ENCODE measurements at regions not wholly inside any gene's neighbourhood (a gene's known extent, or its start where the extent isn't known, plus 50 kb on each side); places are given as distances from the start of the nearest gene placed in this dataset.

DNA sequence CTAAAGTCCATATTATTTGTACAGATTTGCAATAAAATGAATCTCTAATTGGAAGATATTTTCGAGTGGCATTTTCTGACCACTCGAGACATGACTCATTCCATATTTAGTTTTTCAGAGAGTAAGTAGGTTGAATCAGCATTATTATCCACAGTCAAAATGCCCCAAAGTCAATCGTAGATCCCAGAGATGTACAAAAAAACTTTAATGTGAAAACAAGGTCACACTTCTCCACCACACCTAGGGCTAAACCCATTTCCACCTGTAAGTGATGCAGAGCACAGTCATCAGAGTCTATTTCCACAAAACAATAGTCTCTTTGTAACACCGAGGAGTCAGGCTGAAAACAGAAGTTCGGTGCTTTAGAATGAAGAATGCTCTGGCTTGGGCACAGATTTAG lies 117.1 kb upstream of the TENM3 start:
- no peak for DNase-seq (ENCODE audit: low read depth in 4 of 4, low spot score in 3 of 4)

DNA sequence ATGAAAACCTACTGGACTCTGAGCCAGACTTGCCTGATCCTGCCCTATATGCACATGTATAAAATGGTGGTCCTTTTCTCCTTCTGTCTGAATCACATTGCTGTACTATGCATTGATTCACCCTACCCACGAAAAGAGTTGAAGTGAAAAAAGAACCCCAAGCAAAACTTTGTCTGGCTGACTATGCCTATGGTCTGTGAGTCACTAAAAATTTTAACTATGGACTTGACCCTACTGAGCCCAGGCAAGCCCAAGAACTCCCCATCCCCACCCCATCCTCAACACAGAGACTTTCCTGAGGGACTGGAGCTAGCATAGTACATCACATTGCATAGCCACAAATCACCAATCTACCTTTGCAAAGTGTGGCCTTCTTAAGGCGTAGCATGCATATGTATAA lies 116.6 kb upstream of the TENM3 start:
- no peak for DNase-seq (ENCODE audit: low read depth in 4 of 4, low spot score in 3 of 4)

DNA sequence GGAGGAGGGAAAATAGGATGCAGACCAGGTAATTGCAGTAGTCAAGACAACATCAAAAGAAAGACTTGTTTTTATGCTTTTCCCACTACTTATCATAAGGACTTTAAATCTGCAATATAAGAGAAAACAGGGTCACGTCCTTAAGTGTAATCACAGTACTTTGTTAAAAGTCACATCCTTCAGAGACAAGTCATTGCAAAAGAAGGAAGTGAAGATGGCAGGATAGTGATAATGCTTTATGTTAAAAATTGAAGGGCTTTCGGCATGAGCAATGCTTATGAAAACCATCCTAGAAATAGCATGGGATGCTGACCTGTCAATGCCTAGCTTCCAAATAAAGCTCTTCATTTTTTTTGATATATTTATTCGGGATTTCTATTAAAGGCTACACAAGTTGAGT lies 110.2 kb upstream of the TENM3 start:
- no peak for DNase-seq (ENCODE audit: low read depth in 4 of 4, low spot score in 3 of 4)

DNA sequence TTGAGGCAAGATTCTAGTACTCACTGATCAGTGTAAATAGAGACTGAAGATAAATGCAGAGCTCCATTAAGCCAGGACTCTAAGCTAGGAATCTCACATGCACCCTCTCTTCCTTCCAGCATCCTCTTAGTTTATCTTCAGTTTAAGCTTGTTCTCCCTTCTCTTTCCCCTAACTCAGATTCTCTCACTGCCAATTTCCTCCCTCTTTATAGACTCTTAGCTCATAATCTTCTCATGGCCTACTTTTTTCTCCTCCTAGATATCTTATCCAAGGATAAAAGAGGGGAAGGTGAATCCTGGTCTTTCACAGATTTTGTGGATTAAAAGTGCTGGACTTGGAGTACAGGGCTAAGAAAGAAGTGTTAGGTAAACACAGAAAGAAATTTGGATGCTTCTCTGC lies 108.9 kb upstream of the TENM3 start:
- no peak for DNase-seq (ENCODE audit: low read depth in 4 of 4, low spot score in 3 of 4)

DNA sequence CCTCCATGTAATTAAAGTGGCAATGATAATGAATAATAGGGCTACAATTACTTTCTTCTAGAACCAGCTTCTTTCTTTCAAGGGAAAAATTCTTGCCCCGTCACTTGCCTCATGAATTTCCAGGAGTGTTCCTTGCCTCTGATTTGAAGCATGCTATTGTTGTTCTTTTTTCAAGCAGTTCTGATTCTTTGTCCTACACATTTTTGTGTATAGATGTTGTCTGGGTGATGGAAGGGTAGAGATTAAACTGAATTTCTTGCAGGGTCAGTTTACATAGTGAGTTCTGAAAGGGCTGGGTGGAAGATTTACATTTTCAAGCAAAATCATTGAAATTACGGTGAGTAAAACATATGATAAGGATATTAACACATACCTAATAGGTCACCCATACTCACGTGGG lies 107.0 kb upstream of the TENM3 start:
- DNase-seq (ENCODE audit: low read depth in 4 of 4, low spot score in 3 of 4) = no peak

DNA sequence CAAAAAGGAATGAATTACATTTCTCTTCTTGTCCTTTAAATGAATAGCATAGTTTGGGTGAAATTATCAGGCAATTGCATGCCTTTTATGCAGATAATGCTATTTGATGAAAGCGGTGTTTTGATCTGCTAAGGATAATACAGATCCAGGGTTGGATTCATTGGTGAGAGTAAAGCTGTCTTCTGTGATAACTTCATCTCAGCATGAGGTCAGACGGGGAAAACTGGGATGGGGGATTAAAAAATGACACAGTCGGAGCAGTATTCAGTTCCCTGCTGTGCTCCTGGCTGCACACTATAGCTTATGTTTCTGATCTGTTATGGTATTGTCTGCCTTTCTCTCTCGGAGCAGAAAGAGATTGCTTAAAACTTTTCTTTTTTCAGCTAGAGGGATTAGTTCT lies 105.9 kb upstream of the TENM3 start:
- DNase-seq (ENCODE audit: low read depth in 4 of 4, low spot score in 3 of 4) = no peak

DNA sequence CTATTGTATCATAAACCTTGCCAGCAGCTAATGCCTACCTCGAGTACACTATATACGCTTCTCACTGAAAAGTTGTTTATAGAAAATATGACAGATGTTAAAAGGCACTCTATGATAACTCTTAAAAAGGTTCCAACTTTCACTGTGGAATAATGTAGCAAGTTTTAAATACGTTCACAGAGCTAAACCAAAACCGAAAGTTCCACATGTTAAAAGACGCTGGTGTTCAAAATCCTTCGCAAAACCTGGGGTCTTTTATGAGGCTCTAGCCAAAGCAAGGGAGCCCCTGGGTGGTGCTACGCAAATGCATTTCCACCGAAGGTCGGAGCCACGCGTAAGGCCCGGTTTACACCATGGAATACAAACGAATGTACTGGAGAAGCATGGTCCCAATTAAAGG lies 103.7 kb upstream of the TENM3 start:
- DNase-seq (ENCODE audit: low read depth in 4 of 4, low spot score in 3 of 4) = no peak

DNA sequence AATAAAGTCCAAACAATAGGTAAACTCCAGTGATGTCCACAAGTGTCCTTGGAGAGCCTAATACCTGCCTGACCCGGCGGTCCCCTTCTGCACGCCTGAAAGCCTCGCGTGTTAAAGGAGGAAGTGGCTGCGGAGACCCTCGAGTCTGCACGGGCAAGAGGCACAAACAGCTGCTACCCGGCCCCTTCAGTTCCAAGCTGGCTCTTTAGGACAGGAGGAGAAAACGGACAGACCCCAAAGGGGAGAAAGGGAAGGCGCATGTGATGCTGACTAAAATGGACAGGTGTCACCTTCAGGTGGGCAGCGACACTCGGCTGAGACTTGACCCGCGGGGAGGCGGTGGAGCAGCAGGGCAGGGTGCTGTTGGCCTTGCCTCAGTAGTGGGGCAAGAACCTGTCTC lies 102.7 kb upstream of the TENM3 start:
- no peak for DNase-seq (ENCODE audit: low read depth in 4 of 4, low spot score in 3 of 4)

DNA sequence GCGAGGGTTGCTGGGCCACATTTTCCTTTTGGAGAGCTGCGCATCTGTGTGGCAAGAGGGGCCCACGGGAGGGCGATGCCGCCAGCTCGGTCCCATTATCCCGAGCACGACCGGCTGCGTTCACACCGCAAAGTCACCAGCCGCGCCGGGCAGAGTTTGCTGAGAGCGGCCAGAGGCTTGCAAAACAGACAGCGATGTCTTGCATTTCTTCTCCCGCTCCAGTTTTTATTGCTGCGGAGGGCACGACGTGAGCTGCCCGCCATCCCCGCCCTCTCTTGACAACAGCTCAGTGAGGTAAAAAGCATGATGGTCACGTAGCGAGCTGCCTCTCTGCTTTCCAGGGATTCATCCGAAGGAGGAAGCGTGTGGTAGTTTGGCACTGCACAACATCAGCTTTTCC lies 102.1 kb upstream of the TENM3 start:
- DNase-seq (ENCODE audit: low read depth in 4 of 4, low spot score in 3 of 4) = peak in 1 of 4 donors; percentile 8

DNA sequence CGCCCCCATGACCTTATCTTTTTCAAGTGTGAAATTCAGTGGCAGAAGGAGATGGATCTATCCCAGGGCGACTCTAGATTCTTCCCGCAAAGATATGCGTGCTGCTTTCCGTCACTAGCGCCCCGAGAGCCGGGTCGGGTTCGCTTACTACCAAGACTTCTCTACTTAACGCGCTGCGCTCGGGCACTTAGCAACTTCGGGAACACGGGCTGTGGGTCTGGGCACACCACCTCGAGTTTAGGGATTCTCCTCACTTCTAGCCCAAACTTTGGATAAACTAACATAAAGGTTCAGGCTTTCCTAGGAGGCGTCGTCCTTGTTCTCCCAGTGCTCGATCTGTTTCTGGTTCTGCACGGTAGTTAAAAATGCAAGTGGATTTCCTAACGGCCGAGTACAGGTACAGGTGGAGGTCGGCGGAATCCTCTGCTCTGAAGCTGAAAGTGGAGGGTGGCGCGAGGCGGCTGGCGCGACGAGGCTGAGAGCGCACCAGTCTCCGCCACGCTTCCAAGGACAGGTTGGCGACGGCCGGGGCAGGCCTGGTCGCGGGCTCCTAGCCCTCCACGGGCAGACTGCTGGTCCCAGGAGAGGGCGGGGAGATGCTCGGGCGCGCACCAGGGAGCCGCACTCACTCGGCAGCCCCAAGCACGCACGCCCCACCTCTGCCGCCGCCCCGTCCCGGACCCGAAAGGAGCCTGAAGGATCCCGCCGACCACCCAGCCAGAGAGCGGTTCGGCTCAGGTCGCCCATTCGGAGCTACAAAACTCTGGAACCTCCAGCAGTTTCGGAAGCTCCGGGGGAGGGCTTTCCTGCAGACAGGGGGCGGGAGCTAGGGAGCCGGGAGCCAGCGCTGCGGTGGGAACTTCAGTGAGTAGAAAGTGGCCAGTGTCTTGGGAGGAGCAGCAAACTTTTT lies 100.8 kb upstream of the TENM3 start:
- DNase-seq (ENCODE audit: low read depth in 4 of 4, low spot score in 3 of 4) = peak in 2 of 4 donors; percentile 15 to 31

DNA sequence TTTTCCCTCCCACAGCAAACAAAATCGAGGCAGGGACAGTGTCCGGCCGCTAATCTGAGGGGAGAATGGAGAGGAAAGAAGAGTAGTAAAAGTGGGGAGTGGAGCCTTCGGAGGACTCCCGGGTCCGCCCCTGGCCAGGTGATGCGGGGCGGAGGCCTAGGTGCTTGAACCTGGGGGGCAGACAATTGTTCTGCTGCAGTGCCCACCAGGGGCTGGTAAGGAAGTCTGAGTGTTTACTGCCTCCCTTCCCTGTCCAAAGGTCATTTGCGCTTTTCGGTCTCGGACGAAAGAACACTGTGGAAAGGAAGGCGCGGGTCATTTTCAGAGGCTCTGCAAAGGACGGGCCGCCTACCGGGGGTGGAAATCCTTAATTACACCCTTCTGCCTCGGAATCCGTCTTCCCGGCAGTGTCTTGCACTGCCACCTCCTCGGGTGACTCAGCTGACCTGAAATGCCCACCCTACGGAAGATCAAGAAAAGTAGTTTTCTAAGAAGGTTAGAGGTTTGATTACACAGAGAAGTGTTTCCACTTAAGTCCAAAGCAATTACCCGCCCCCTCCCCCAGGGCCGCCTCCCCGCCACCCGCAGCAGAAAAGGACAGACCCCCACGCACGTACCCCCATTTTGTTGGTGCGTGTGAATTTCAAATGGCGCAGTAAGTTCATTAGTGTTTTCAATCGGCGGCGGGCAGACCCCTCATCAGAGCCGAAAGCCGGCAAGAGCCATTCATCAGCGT lies 99.9 kb upstream of the TENM3 start:
- DNase-seq (ENCODE audit: low read depth in 4 of 4, low spot score in 3 of 4) = peak in 2 of 4 donors; percentile 18 to 31

DNA sequence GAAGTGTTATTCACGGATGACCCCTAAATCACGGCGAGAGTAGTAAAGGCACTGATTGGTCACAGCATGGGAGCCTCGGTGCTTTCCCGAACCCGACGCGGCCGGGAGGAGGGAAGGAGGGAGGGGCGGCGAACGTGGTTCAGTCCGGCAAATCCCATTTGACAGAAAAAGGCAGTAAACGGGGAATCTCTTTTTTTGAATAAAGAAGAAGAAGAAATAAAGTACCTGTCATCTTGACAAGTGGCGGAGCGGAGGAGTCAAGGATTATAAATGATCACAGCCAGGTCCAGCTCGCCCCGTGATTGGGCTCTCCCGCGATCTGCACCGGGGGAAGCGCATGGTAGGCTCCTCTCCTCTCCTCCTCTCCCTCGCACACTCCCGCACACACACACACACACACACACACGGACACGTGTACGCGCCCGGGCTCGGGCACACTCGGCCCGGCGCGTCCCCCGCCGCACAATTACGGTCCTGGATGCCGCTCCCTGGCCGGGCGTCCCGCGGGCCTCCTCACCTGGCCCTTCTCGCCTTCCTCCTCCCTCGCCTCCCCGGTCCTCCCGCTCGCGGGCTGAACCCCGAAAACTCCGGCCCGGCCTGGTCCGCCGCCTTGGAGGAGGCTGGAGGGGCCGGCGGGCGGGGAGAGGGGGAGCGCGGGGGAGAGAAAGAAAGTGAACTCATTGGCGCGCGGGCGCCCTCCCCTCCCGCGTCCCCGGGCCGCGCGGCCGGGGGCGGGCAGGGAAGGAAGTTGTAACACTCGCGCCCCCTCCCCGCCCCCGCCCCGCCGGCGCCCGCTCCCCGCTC lies 99.2 kb upstream of the TENM3 start:
- DNase-seq (ENCODE audit: low read depth in 4 of 4, low spot score in 3 of 4) = peak in 2 of 4 donors; percentile 44 to 61

DNA sequence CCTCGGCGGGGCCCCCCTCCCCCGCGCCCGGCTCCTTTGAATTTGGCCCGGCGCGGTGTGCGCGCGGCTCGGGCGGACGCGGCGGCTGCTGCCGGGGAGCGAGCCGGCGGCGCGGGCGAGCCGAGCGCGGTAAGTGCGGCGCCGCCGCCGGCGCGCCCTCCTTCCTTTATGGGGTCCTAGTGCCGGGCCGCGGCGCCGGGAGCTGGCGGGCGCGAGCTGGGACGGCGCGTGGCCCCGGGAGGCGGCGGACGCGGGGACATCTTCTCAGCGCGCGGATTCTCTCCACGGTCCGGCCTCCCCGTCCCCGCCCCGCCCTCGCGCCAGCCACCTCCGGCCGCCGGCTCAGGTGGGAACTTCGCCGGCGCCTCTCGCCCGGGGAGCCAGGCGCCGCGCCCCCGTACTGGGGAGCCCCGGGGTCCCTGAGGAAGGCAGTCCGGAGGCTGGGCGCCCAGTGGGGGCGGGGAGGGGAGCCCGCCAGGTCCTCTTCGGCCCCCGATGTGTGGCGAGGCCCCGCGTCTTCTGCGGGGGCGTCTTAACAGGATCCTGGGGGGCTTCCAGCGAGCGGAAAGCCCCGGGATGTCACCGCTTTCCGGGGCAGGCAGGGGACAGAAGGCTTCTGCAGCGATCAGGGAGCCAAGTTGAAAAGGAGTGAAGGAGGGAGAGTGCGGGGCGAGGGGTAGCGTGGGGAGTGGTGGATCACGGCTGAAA lies 98.4 kb upstream of the TENM3 start:
- peak in 1 of 4 donors; percentile 12 for DNase-seq (ENCODE audit: low read depth in 4 of 4, low spot score in 3 of 4)

DNA sequence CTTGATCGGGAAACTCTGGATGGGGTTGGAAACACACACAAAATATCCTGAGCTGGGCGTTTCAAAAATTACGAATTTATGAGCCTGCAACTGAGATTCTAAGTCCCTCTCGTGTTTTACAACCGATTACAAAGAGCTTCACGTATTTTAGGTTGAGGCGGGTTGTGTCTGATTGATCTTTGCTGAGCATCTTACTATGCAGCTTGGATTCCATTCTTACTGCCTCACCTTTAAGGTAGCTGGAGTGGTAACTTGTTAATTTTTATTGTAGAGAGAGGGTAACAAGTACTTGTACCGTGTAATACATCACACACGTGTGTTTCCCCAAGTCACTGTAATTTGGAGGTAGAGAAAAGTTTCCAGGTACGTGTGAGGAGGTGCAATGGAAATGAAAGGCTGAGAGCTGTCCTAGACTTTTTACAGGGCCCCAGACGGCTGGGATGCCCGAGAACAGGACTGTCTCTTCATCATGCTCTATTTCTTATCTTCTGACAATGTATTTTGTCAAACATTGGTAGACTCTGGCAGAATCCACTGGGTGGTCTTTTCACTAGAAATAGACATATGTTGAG lies 97.8 kb upstream of the TENM3 start:
- DNase-seq (ENCODE audit: low read depth in 4 of 4, low spot score in 3 of 4) = peak in 1 of 4 donors; percentile 12

DNA sequence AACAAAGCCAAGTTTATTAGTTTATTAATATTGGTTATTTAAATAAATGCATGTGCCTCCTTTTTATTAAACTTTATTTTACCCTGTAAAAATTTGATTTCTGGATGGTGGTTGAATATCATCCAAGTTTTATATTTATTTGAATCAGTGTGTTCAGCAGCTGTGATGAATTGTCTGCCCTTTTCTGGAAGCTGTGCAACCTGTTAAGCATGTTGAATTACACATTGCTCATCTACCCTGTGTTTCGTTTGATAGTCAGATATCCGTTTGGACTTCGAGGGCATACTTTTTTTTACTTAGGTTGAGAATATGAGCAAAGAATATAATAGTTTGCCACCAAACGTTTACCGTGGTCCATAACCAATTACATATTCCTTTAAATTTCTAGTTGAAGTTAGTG lies 95.8 kb upstream of the TENM3 start:
- no peak for DNase-seq (ENCODE audit: low read depth in 4 of 4, low spot score in 3 of 4)

DNA sequence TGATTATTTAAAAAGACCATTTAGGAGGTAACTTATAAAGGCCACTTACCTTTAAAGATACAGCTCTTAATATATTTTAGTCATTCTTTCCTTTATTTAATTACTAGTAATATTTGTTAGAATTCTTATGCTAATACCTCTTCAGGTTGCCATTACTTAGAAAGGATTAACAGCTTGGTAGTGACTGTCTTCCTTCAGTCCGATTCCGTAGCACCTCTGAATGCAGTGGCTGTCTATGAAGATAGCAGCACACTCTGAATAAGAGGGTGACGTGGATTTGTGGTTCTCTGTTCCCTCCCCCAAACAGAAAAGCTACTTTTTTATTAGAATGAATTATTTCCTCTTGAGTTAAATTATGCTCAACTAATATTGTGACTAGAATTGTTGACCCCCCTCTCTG lies 92.6 kb upstream of the TENM3 start:
- no peak for DNase-seq (ENCODE audit: low read depth in 4 of 4, low spot score in 3 of 4)

DNA sequence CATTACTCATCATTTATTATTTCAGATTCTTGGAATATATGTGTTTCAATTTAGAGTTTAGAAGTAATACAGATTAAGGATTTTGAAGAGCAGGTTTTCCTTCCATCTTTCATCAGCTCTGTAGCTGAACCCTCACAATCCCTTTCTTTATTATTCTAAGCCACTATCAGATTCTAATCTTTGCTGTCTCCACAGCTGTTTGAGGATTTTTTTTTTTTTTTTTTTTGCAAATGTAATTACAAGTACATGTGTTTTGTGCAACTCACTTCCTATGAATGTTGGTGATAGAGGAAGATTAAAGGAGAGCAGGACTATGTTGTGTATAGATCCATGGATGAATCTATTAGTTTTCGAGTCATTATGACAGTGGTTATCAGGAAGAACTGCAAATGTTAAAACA lies 87.4 kb upstream of the TENM3 start:
- DNase-seq (ENCODE audit: low read depth in 4 of 4, low spot score in 3 of 4) = no peak

DNA sequence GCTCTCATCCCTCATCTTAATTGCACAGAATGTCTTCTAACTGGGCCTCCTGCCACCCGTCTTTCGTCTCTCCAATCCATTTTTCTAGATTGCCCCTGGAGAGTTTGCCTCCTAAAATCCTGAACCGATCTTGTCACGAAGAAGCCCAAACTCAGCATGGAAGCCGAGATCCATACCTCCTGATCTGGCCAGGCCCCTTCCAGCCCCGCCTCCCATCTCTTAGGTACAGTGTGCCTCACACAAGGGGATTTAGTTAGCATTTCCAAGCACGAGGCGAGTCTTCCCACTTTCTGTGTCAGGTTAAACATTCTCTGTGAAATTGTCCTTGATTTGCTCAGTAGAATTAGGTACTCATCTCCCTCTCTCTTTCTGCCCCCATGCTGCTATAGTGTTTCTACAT lies 80.0 kb upstream of the TENM3 start:
- no peak for DNase-seq (ENCODE audit: low read depth in 4 of 4, low spot score in 3 of 4)

DNA sequence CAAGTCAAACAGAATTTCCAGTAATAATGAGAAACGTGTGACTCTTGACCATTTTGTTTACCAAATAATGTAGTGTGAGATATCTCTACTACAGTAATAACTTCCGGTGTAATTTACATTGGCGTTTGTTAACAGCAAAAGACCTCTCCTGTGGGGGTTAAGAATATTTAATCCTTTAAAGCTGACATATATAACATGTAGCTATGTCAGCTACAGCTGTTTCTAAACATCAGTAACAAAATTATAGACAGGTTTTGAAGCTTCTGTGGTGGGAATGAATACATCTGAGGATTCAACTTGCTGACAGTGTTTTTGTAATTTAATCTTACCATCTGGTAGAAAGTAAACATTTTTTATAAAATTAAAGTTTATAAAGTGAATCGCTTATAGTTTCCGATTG lies 73.6 kb upstream of the TENM3 start:
- no peak for DNase-seq (ENCODE audit: low read depth in 4 of 4, low spot score in 3 of 4)

DNA sequence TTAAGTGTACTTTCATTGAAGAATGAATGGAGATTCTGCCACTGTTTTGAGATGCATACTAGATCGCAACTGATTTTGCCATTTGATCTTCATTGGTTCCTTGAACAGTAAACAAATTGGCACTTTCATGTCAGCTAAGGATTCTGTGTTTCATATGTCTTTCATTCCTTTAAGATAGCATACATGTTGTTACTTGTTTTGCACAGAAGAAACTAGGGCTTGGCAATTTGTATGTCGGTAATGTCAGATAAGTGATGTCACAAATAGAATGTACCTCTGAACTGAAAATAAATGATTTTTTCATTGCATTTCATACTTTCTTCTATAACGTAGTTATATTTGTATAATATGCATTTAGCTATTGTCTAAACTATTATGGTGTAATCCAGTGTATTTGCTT lies 73.2 kb upstream of the TENM3 start:
- DNase-seq (ENCODE audit: low read depth in 4 of 4, low spot score in 3 of 4) = no peak
